Erythroblast (primary cell): ENCODE measurements at regions not wholly inside any gene's neighbourhood (a gene's known extent, or its start where the extent isn't known, plus 50 kb on each side); places are given as distances from the start of the nearest gene placed in this dataset.

Experiments
- GATA1 ChIP-seq: IDR thresholded peaks from 2 replicates; pipeline ENCODE4 v1.6.1; 2011; ENCODE audit warnings: low read depth, mild to moderate bottlenecking, control low read depth, low read length, moderate library complexity
- POLR2A ChIP-seq: IDR thresholded peaks from 2 replicates; pipeline ENCODE4 v1.6.1; 2011; ENCODE audit warnings: mild to moderate bottlenecking, low read length

GRCh38 chr5:27240791-27241190 lies 202.4 kb upstream of the CDH9 start:
- TF ChIP-seq POLR2A (no peak), GATA1 (no peak)
